Middle frontal gyrus (tissue), 1 donor: ENCODE measurements at regions not wholly inside any gene's neighbourhood (a gene's known extent, or its start where the extent isn't known, plus 50 kb on each side); places are given as distances from the start of the nearest gene placed in this dataset.
"Not testable (repeated sequence)": the region's sequence is repeated elsewhere in the genome, so short reads cannot be mapped to it uniquely, and the experiment has no call there.

Experiments used
- DNase-seq: peaks from one replicate; pipeline ENCODE4 v3.0.0-alpha.2; 2015; ENCODE audit warnings: low spot score; ENCODE audit errors: extremely low spot score

DNA sequence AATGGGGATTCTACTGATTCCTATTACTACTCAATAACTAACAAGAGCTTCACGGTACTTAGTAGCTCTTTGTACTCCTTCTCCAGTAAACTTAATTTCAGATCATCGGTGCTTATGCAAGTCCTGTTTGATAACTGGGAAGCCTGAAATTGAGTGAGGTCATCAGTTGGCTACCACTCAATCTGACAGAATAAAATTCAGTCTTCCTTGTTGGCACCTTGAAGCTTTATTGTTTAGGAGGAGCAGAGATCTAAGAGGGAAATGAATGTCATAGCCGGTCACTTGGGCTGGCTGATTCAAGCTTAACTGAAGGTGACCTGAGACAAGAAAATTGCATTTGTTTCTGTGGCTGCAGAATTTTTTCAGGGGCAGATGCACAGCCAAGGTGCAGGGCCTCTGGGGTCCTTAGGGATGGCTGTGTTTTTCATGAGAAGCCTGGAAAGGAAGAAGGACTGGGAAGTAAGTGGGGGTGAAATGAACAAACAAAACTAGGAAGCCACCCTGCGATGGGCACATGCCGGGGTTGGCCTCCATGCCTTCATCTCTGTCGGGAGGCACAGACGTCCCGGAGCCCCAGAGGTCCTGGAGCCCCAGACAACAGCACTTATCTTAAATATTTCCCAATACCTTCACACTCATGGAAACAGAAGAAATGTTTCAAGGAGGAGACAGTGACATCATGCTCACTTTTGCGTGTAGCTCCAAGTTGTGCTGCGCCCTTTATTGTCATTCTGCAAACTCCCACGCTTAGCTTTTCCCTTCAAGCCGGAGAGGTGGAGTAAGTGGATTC, 85.0 kb upstream of the KIF5B start:
- DNase-seq = no peak

DNA sequence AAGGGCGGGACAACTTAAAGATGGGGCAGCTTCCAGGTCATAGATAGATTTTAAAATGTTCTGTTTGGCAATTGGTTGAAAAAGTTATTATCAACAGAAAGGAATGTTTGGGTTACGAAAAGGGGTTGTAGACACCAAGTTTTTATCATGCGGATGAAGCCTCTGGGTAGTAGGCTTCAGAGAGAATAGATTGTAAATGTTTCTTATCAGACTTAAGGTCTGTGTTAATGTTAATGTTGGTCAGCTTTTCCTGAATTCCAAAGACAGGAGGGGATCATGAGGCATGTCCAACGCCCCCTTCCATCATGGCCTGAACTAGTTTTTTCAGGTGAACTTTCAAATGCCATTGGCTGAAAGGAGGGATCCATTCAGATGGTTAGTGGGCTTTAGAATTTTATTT, 84.2 kb upstream of the KIF5B start:
- no peak for DNase-seq

DNA sequence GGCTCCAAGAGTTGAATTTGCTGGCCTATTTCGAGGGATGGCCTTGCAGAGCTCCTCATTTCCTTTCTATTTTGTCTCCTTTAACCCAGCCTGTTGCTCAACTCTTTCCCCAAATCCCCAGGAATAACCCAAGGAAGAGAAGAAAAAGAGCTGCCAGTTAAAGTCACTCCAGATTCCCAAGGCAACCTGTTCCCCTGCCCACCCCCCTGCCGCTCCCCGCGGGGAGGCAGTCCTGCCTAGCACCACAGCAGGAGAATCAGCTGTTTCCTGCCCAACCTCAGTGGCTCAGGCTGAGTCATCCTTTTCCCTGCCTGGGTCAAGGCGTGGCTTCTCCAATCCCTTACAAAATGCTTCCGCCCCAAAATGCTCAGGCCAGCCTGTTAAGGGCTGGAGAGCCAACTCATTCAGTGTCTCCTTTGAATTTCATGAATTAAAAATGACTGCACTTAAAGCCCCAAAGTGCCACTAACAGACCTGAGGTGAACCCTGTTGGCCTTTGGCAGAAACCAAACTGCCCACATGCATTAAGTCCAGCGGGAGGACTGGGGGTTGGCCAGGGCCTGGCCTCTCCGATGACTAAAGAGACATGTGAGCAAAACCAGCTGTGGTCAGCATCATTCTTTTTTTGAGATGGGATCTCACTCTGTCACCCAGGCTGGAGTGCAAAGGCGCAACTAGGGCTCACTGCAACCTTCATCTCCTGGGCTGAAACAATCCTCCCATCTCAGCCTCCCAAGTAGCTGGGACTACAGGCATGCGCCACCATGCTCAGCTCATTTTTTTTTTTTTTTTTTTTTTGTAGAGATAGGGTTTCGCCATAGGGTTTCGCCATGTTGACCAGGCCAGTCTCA, 83.2 kb upstream of the KIF5B start:
- DNase-seq = no peak

DNA sequence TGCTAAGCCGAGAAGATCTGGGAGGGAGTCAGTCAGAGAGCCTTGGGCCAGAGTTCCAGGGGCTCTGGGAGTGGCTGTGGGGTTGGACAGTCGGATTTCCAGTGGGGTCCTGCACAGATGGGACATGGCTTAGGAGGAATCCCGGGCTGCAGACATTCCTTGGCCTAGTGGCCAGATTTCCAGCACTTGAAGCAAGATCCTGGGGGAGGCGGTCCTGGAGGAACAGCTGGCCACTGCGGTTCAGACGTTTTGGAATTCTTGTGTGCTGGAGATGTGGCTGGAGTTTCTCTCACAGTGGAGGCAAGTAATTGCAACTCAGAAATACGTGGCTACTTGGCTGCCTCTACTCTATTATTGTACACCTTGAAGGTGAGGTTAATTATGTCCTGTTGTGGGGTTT, 80.7 kb upstream of the KIF5B start:
- DNase-seq = not testable (repeated sequence)

DNA sequence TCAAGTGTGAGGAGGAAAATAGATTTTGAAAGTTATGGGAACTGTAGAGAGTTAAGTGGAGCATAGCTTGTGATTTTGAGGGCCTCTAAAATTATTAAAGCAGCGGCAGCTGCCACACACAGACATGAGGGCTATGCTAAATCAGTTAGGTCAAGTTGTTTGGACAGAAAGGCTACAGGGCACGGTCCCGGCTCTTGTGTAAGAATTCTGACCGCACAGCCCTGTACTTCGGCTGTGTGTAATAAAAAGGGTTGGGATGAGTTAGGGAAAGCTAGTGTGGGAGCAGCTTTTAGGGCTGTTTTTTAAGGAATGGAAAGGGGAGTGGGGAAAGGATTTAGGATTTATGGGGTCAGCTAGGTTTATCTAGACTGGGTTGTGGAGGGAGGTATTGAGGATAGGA, 79.6 kb upstream of the KIF5B start:
- not testable (repeated sequence) for DNase-seq

DNA sequence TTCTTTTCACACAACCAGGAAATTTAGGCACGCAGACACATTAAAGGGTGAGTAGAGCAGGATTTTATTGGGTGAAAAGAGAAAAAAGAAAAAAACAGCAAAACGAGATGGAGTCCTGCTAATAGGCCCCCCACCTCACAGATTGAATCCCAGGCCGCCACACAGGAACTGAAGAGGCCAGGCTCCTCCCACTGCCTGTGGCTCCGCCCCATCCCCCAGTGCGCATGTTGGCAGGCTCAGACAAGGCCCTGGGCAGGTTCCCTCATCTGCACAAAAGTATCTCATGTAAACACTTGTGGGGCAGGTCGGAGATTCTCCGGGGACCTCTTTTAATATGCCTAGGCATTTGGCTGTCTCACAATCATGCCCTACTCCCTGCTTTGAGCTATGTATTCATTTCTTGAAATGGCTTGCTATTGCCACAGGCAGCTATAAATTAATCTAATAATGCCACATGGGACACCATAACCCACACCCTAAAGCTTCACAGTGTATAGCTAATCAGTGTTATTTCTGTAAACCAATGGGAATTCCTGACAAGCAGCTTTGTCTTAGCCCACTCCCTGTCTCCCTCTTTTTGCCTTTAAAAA, 76.2 kb upstream of the KIF5B start:
- no peak for DNase-seq

DNA sequence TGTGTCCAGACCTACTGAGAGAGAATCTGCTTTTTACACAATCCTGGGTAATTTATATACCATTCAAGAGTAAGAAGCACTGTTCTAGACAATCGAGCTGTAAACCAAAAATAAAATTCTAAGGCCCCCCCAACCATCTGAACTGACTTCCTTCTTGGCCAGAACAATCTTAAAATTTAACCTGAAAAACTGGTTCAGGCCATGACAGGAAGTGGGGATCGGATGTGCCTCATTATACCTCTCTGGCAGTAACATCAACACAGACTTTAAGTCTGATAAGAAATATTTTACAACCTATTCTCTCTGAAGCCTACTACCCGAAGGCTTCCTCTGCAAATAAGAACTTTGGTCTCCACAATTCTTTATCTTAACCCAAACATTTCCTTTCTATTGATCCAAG, 75.2 kb upstream of the KIF5B start:
- no peak for DNase-seq

DNA sequence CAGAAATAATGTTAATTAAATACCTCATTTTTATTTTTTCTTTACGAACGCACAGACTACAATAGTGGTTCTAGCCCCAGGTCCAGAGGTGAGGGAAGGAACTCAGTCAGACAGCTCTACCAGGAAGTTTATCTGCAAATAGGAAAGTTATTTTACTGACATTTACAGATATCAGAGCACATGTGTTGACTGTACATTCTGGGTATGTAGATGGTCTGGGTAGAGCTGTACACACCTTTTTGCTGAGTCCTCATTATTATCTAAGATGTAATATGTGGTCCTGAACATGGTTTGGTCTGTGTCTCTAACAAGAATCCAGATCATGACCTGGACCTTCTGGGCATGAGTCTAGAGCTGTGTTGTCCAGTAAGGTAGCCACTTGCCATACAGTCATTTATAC, 74.6 kb upstream of the KIF5B start:
- no peak for DNase-seq

DNA sequence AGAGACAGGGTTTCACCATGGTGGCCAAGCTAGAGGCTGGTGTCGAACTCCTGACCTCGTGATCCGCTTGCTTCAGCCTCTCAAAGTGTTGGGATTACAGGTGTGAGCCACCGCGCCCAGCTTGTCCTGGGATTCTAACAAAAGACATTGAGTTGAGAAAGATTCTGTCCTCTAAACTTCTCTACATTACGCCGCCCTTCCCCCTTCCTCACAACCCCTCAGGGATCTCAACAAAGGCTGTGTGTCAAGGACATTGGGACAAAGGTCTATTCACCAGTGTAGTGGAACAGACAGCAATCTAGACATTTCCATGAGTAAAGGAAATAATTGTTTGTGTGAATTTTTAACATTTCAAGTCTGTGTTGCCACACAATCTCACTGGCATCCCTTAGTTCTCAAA, 68.8 kb upstream of the KIF5B start:
- no peak for DNase-seq

DNA sequence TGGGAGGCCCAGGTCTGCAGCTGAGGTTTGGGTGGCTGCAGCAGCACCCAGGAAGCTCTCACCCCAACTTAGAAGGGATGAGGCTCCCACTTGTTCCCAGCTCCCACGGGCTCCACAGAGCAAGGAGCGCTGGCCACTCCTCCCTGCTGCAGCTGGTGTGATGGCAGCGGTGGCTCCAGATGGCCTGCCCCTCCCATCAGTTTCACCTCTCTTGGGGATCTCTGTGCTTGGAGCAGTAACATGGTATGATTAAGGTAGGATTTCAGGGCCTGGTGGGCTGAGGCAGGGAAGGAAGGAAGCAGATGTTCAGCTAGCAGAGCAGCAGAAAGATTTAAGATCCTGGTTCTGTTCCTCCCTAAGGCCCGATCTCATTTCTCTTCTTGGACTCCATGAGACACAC, 66.8 kb upstream of the KIF5B start:
- no peak for DNase-seq

DNA sequence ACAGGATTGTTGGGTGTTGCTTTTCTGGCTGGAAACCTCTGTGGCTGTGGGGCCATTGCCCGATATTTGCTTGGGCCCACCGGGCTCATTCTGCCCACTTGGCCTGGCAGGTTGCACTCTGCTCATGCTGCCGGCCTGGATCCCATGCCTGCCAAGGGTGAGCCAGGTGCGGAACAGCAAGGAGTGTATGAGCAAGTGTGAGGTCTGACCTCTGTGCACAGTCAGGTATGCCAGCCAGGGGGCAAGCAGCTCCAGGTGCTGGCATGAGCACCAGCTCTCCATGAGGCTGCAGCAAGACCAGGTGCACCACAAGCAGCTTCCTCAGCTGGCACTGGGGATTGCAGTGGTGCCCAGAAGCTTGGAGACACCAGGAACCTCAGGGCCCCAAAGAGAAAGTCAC, 65.4 kb upstream of the KIF5B start:
- no peak for DNase-seq

DNA sequence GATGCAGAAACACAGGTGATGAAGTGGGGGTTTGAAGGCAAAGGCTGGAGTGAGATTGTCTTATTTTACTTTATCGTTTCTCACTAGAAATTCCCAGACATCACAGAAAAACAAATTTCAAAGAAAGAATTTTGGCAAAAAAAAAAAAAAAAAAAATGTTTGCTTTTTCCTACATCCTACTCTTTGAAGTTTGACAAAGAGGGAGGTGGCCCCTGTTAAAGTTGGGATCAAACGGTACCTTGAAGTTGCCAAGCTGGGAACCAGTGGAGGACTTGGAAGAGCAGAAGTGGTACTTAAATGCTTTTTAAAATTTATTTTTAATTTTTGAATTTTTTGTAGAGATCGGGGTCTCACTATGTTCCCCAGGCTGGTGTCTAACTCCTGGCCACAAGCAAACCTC, 63.9 kb upstream of the KIF5B start:
- DNase-seq = no peak

DNA sequence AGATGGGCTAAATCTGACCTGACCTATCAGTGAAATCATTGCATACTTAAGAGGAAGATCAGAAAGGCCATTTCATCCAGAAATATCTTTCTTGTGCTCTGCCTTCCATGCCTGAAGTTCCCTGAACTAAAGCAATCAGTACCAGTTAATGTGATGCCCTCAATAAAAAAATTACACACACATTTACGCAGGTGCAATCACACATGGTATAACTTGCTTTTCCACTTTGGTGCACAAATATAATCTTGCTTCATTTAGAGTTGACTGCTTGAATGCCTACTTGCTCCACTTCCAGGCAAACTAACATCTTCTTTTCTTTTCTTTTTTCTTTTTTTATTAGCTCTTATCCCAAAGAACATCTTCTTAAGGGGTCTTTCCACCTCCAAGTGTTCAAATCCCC, 58.3 kb upstream of the KIF5B start:
- DNase-seq = no peak

DNA sequence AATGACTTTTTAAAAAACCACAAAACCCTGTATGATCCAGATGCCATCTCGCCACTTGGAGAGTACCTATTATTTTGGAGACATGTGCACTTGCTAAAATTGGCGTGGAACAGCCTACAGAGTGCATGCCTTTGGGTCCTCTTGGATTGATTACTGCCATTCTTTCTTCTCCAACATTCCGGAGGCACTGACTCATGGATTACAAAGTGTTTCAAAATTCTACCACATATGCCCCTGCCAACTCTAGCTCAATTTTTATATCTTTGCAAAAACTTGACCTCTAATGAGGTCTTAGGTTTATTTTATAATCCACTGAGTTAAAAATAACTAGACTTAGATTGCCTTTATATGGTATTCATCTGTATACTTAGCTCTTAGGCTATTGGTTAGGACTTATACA, 55.8 kb upstream of the KIF5B start:
- no peak for DNase-seq

DNA sequence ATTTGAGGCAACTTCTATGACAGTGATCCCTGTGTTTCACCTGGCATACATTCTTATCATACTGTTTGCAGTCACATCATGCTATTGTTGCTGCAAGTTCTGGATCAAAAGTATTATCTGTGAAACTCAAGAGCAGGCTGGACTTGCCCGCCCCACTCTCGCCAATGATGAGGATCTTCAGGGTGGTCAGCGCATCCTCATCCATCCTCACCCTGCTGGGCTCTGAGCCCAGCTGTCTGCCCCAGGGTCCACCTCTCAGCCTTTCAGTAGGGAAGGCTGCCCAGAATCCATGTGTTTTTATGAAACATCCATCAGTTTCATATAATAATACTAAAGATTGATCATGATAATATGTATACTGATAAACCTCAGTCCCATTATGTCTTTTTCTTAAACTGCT, 55.4 kb upstream of the KIF5B start:
- DNase-seq = no peak

DNA sequence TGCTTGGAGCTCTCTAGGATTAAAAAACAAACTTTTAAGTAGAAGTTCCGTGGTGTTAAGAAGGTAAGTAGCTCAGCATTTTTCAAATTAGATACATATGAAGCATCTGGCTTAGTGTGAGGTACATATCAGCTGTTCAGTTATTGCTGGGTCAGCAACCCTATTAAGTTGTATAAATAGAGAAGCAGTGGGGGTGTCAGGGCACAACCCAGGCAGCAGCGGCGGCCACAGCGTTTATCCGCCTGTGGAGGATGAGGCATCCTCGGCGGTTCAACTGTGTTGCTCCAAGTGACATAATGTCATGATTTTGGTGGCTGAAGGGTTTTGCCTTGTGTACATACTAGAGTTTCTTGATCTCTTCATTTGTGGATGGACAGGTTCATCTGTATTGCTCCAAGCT, 54.6 kb upstream of the KIF5B start:
- DNase-seq = no peak

DNA sequence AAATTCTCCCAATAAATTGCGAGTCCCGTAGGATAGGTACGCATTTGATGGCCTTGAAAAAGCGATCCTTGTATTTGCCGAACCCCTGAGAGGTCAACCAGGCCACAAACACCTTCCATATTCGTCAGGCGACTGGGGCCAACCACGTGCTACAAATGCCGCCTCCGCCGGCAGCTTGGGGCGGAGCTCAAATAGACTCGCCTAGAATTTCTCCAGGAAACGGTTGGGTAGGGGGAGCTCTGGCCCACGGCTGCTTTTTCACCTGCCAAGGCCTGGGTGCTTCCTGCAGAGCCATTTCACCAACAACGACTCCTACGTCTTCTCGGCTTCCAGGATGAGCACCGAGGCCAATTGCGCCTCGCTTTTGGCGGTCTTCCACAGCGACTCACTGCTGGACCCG, 53.4 kb upstream of the KIF5B start:
- DNase-seq = no peak
